Lung (tissue), 11 donors: ENCODE measurements at regions not wholly inside any gene's neighbourhood (a gene's known extent, or its start where the extent isn't known, plus 50 kb on each side); places are given as distances from the start of the nearest gene placed in this dataset.

Experiments
- ATAC-seq: fragments of 200-7000 bp; cut with Tn5 transposase; one replicate; pipeline ENCODE4 v1.9.1; 2020; ENCODE audit warnings: moderate number of reproducible peaks; ENCODE audit not compliant: insufficient read depth, low FRiP score
- DNase-seq, 3 donors: peaks; one replicate each; pipeline ENCODE4 v3.0.0-alpha.2; 2013 to 2017
- H3K27ac ChIP-seq, 2 donors: one replicate each; pipeline ENCODE4 v1.5.1; 2013; ENCODE audit warnings: mild to moderate bottlenecking in 2 of 2, moderate library complexity in 2 of 2, control low read depth in 1 of 2, inconsistent platforms in 1 of 2, low read depth in 1 of 2, low read length in 1 of 2
- H3K27me3 ChIP-seq, 3 donors: one replicate each; pipeline ENCODE4 v1.5.1; 2013; ENCODE audit warnings: low read length in 2 of 3; ENCODE audit not compliant: control insufficient read depth in 3 of 3, insufficient read depth in 3 of 3
- H3K36me3 ChIP-seq, 4 donors: one replicate each; pipeline ENCODE4 v1.5.1; 2013; ENCODE audit warnings: low read length in 4 of 4, mild to moderate bottlenecking in 1 of 4, moderate library complexity in 1 of 4; ENCODE audit not compliant: control insufficient read depth in 4 of 4, insufficient read depth in 4 of 4
- H3K4me1 ChIP-seq, 5 donors: one replicate each; pipeline ENCODE4 v1.5.1; 2013; ENCODE audit warnings: low read length in 5 of 5, mild to moderate bottlenecking in 2 of 5, moderate library complexity in 1 of 5; ENCODE audit not compliant: control insufficient read depth in 5 of 5, insufficient read depth in 5 of 5
- H3K4me3 ChIP-seq: one replicate; pipeline ENCODE4 v1.5.1; 2013; ENCODE audit warnings: mild to moderate bottlenecking, control low read depth, moderate library complexity
- H3K9ac ChIP-seq, 2 donors: one replicate each; pipeline ENCODE4 v1.5.1; 2013; ENCODE audit warnings: low read length in 2 of 2, control low read depth in 1 of 2; ENCODE audit not compliant: insufficient read depth in 1 of 2
- H3K9me3 ChIP-seq, 4 donors: one replicate each; pipeline ENCODE4 v1.5.1; 2013; ENCODE audit warnings: low read length in 3 of 4, mild to moderate bottlenecking in 1 of 4, moderate library complexity in 1 of 4; ENCODE audit not compliant: control insufficient read depth in 4 of 4, insufficient read depth in 3 of 4
- WGBS, 2 donors: extraction: QIAGEN DNeasy Blood & Tissue Kit; methylation state at CpG; one replicate each; pipeline ENCODE4 v1.1.7; 2013; 5-methylcytosine and 5-hydroxymethylcytosine counted together
- TF ChIP-seq, protein P1 (sequence below): IDR thresholded peaks from 2 replicates; pipeline ENCODE4 v1.5.1; 2012; ENCODE audit warnings: mild to moderate bottlenecking; ENCODE audit errors: control extremely low read depth, extremely low read depth
- donor health status: control.
- donor health status: control.
- donor health status: Bipolar disorder and iron deficiency.
- donor health status: healthy.
- donor health status: DM: yes; HTN: yes; CAD: no.

- H3K27ac ChIP-seq = no peak overlapping the region
- no peak for DNase-seq
- H3K4me1 ChIP-seq = no peaks in the 10 kb centered on the region
- TF ChIP-seq, protein P1, sequence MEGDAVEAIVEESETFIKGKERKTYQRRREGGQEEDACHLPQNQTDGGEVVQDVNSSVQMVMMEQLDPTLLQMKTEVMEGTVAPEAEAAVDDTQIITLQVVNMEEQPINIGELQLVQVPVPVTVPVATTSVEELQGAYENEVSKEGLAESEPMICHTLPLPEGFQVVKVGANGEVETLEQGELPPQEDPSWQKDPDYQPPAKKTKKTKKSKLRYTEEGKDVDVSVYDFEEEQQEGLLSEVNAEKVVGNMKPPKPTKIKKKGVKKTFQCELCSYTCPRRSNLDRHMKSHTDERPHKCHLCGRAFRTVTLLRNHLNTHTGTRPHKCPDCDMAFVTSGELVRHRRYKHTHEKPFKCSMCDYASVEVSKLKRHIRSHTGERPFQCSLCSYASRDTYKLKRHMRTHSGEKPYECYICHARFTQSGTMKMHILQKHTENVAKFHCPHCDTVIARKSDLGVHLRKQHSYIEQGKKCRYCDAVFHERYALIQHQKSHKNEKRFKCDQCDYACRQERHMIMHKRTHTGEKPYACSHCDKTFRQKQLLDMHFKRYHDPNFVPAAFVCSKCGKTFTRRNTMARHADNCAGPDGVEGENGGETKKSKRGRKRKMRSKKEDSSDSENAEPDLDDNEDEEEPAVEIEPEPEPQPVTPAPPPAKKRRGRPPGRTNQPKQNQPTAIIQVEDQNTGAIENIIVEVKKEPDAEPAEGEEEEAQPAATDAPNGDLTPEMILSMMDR = no peak
- peaks cover 0 to 2% (median 0%) of the 10 kb centered on the region in 4 donors for H3K9me3 ChIP-seq
- H3K36me3 ChIP-seq = no peaks in the 10 kb centered on the region
- no peak overlapping the region for H3K9ac ChIP-seq
- H3K27me3 ChIP-seq = no peaks in the 10 kb centered on the region
- H3K4me3 ChIP-seq = no peak overlapping the region
- ATAC-seq = no peak
Measured at GRCh38 chr2:22838461-22838860, 546.5 kb upstream of the KLHL29 start.

GRCh38 chr2:22842205-22842869 lies 542.6 kb upstream of the KLHL29 start:
- ATAC-seq = no peak
- WGBS, 2 donors = 71 to 80% methylated on average over 5 of the region's 5 CpGs
- DNase-seq = no peak
- no peaks in the 10 kb centered on the region for H3K4me1 ChIP-seq
- H3K27me3 ChIP-seq = no peaks in the 10 kb centered on the region
- TF ChIP-seq, protein P1 = no peak
- no peaks in the 10 kb centered on the region for H3K36me3 ChIP-seq
- peaks cover 0 to 2% (median 0%) of the 10 kb centered on the region in 4 donors for H3K9me3 ChIP-seq
- no peak overlapping the region for H3K27ac ChIP-seq
- no peak overlapping the region for H3K4me3 ChIP-seq
- no peak overlapping the region for H3K9ac ChIP-seq

DNA sequence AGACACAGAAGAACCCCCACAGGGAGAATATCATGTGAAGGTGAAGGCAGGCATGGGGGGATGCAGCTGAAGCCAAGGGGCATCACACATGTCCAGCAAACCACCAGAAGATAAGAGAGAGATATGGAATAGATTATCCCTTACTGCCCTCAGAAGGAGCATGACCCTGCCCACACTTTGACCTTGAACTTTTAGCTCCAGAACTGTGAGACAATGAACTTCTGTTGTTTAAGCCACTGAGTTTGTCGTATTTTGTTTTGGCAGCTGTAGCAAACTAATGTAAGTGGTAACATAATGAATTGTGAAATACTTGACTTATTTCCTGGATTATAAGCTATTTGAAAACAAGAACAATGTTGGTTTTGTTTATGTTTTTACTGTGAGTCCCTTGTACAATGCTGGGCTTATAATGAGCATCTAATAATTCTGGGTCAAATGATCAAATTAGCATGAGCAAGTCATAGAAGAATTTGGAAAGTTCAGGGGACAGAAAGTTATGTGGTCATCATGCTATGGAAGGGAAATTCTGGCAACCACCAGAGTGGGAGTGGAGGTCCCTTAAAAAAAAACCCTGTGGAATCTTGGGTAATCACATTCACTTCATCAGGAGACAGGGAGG lies 541.0 kb upstream of the KLHL29 start:
- Histone ChIP-seq H3K27ac (no peak overlapping the region), H3K4me3 (no peak overlapping the region), H3K4me1 (no peaks in the 10 kb centered on the region), H3K36me3 (no peaks in the 10 kb centered on the region), H3K27me3 (no peaks in the 10 kb centered on the region), H3K9ac (no peak overlapping the region), H3K9me3 (peaks cover 0 to 2% (median 0%) of the 10 kb centered on the region in 4 donors)
- 51 to 67% methylated on average over 1 of the region's 1 CpG for WGBS, 2 donors
- ATAC-seq (no peak), DNase-seq (peak in 2 of 3 donors; percentile 48)
- TF ChIP-seq, protein P1 = no peak
